Uterus (tissue), 2 donors: ENCODE measurements at regions not wholly inside any gene's neighbourhood (a gene's known extent, or its start where the extent isn't known, plus 50 kb on each side); places are given as distances from the start of the nearest gene placed in this dataset.

Source experiments
- POLR2A ChIP-seq, 2 donors: fragments of 450-650 bp; IDR thresholded peaks; one replicate each; pipeline ENCODE4 v1.6.1; 2016; ENCODE audit warnings: antibody characterized with exemption in 2 of 2, mild to moderate bottlenecking in 1 of 2, moderate library complexity in 1 of 2
- TF ChIP-seq, protein P1 (sequence below), 4 experiments: fragments of 200-600 bp in 2 of 4; fragments of 450-650 bp in 2 of 4; sonication (generic) in 2 of 4; IDR thresholded peaks; one replicate each; pipeline ENCODE4 v1.5.1; 2016 to 2019; ENCODE audit warnings: antibody characterized with exemption in 4 of 4, mild to moderate bottlenecking in 2 of 4, moderate library complexity in 1 of 4

GRCh38 chr4:20624793-20625374 is 75.4 kb upstream of the PACRGL start:
- TF ChIP-seq, protein P1, sequence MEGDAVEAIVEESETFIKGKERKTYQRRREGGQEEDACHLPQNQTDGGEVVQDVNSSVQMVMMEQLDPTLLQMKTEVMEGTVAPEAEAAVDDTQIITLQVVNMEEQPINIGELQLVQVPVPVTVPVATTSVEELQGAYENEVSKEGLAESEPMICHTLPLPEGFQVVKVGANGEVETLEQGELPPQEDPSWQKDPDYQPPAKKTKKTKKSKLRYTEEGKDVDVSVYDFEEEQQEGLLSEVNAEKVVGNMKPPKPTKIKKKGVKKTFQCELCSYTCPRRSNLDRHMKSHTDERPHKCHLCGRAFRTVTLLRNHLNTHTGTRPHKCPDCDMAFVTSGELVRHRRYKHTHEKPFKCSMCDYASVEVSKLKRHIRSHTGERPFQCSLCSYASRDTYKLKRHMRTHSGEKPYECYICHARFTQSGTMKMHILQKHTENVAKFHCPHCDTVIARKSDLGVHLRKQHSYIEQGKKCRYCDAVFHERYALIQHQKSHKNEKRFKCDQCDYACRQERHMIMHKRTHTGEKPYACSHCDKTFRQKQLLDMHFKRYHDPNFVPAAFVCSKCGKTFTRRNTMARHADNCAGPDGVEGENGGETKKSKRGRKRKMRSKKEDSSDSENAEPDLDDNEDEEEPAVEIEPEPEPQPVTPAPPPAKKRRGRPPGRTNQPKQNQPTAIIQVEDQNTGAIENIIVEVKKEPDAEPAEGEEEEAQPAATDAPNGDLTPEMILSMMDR (IDR thresholded peaks at IDR 0.05) = no peak
- no peak for TF ChIP-seq POLR2A (IDR thresholded peaks at IDR 0.05)
